Hematopoietic multipotent progenitor cell (in vitro differentiated cells): ENCODE measurements at regions not wholly inside any gene's neighbourhood (a gene's known extent, or its start where the extent isn't known, plus 50 kb on each side); places are given as distances from the start of the nearest gene placed in this dataset.

Source experiments
- DNase-seq, 3 donors: peaks; one replicate each; pipeline ENCODE4 v3.0.0-alpha.2; 2011 to 2015; ENCODE audit warnings: low read depth in 2 of 3, low spot score in 2 of 3

- DNase-seq, result no peak
Measured at GRCh38 chr2:6054161-6054671, 362.0 kb downstream of the SOX11 start.

- no peak for DNase-seq
Measured at GRCh38 chr2:6060992-6061663, 368.9 kb downstream of the SOX11 start.

DNA sequence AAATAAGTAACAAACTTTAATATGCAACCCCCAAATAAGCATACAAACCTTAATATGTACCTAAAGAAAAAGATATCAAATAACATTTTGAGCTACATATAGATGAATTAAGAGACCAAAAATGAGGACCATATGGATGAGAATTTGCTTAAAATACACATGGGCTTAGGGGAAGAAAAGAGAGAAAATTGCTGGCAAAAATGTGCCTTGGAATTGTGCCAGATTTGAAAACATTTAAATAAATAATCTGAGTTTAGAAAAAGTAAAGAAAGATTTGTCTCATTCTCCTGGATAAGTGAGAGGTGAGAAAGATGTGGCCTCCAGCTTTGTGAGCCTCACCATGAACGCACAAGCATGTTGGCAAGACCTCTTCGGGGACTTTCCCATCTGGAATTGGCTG lies 372.6 kb downstream of the SOX11 start:
- DNase-seq, result no peak

DNA sequence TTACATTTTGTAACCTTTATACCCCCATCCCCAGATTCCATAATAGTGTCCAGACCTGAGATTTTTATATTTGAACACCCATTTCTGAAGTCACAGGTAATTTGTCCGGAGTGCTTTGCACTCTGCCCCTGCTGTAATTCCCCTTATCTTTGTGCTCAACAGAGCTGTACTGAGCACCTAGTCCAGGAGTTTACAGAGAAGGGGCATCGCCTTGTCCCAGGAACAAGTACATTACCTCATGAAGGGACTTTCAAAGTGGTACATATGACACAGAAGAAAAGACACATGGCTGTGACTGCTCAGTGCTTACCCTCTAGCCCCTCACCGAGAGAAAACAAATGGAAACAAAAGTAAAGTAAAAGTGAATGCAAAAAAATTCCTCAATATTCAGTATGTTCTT lies 373.5 kb downstream of the SOX11 start:
- no peak for DNase-seq

GRCh38 chr2:6067089-6067488 lies 374.9 kb downstream of the SOX11 start:
- no peak for DNase-seq

DNA sequence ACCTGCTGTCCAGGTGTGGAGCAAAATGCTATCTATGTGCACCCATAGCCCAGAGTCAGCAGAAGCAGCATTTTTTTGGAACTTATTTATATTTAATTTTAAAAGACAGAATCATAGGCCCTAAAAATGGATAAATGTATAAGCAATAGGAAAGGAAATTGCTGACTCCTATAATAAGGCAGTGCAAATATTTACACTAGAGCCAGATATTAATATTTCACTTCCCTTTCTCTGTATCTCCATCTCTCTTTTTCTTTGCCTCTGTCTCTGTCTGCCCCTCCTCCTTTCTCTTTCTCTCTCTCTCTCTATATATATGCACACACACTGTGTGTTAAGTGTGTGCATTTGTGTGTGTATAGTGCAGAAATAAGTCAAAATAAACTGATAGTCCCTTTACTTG lies 375.6 kb downstream of the SOX11 start:
- DNase-seq, result no peak

- DNase-seq, result no peak
Measured at GRCh38 chr2:6068429-6068828, 376.2 kb downstream of the SOX11 start.

DNA sequence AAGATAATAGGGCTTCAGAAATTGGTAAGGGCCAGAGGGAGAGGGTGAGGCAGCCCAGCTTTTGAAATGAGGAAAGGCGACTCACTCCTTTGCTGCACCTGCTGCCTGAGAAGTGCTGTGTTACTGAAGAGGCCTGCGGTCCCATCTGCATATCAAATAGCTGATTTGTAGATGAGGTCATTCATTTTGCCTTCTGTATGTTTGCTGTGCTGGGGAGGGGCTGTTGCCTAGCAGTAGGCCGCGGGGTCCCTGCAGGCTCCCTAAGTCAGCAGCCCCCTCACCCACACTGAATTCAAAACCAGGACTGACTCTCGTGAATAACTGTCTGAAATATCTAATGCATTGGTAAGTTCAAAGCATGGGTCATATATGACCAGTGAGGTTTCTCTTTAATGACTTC lies 377.2 kb downstream of the SOX11 start:
- DNase-seq, result no peak

DNA sequence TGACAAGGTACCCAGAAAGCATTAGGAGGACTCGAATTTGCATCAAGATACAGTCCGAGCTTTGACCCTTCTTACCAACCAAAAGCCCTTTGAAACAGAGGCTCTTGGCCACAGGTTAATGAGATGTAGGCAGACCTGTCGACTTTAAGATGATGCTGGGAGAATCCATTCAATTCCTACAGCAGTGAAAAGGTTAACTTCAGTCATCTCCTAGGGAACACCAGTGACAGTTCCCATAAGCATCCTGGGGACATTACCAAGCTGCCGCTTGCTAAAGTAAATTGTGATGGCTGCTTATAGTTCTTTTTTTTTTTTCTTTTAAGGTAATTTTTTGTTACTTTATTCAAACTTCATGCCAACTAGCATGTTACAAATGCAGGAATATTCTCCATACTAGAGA lies 379.3 kb downstream of the SOX11 start:
- no peak for DNase-seq

GRCh38 chr2:6072276-6072675 lies 380.1 kb downstream of the SOX11 start:
- DNase-seq, result no peak

- no peak for DNase-seq
Measured at GRCh38 chr2:6072768-6073167, 380.6 kb downstream of the SOX11 start.

DNA sequence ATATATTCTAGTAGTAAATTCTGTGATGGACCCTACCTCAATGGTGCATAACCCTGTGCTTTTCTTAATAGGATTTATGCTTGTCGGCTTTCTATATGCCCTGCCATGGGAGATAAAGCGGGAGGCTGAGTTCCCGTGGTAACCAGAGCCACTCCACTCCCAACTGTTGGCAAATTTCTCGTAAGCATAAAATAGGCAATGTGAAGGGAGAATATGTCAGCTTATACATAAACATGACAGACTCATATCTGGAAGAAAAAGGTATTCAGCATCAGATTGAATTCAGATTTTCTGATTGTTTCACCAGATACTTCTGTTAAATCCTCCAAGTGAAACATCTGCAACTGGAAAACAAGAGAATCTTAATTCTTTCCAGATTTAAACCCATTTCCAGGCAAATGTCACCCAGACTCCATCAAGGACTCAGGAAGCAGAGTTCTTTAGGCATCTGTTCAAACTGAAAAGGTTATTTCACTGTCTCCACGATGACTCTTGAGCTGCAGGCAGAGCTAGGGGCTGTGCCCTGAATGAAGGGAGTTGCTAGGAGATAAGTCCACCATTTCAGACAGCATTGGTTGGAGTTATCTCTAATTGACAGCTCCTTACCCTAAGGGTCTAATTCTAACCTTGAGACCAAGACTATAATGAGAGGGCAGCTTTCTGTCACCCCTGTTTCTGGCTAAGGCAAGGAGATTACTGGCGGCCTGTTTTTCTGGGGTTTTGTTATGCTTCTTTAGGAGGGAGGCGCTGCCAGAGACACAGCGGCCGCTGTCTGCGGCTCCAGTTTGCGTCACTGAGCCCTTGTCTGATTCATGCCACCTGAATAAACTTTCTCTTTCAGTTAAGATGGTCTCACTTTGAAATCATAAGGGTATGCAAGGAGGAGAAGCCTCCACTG lies 381.3 kb downstream of the SOX11 start:
- peak in 2 of 3 donors; percentile 15 to 37 for DNase-seq

DNA sequence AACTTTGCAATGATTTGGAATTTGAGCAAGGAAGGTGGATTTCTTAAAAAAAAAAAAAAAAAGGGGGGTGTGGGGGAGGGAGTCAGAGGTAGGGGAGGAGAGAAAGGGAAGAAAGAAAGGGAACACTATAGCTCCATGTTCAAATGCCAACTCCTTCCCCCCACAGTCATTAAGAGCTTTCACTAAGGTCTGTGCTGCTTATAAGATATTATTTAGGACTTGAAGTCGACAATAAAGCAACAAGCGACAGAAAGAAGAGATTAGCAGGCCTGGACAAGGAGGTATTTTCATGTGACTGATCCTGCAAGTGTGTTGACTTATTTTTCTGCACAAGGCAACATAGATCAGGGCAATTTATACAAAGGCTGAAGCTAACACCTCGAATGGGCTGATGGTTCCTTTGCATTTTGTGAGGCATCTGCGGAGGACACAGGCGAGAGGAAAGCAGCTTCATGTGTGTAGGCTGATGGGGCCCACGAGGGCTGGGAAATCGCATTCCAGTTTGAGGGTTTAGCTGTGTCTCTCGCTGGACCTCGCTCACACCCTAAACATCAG lies 382.0 kb downstream of the SOX11 start:
- DNase-seq, result peak in 1 of 3 donors; percentile 1

GRCh38 chr2:6077585-6077984 lies 385.4 kb downstream of the SOX11 start:
- DNase-seq, result no peak

DNA sequence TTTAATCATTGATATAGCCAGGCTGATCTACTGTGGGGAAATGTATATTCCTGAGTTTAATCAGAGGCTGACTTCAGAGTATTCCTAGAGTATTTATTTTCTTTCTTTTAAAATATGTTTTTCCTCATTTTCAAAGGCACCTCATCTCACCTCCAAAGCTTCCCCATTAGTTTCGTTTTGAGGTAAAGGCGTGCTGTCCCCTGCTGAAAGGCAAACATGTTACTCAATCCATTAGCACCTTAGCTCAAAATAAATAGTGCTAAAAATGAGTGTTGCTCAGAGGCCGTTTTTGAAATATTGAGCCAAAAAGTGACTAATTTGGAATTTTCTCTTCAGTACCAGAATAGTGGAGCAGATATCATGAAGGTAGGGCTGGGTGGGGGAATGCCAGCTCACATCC lies 386.2 kb downstream of the SOX11 start:
- no peak for DNase-seq

DNA sequence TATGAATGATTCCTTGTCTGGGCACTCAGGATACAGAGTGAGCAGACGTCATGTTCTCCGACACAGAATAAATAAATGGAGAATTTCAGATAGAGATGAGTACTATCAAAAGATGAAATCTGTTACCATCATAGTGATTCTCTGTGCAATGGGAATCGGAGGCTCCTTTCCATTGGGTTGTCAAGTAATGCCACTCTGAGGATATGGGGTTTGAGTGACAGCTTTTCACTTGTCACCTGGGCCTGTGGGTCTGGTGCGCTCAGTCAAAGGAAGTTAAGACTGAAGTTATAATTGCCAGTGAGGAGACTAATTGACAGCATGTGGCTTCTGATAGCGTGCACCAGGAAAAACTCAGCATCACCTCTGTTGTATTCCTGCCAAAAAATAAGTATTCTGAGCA lies 387.2 kb downstream of the SOX11 start:
- DNase-seq, result no peak

DNA sequence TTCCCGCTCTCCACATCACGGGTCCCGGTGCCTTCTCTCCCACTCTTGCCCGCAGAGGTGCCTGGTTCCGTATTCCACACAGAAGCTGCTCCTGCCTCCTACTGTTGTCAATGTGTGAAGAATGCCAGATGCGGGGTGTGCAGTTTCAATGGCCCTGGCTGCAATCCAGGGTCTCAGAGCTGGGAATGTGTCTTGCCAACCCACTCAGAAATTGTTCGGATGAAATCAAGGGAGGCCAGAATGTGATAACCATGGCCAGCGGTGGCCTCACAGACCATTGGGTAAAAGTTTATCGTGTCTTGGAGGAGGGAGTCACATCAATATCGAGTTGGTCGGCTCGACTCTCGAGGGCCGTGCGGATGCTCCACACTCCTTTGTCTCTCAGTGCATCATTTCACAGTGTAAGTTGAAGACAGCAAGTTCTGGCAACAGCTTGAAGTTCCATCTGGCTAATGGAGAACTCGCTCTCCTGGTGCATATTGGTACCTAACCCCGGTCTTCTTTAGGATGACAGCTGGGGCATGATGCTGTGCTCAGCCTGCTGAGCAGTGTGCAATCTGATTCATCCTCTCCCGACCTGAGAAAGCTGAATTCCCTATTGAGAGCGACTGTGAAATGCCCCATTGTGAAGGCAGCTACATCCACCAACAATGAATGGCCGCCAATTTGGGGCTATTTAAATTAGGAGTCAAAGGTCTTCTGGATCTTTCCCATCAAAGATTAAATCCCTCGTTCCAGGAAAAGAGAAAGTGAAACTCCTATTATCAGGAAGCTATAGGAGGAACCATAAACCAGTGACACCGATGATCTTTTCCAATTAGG lies 389.0 kb downstream of the SOX11 start:
- DNase-seq, result no peak

GRCh38 chr2:6081955-6082624 lies 389.9 kb downstream of the SOX11 start:
- DNase-seq, result no peak

DNA sequence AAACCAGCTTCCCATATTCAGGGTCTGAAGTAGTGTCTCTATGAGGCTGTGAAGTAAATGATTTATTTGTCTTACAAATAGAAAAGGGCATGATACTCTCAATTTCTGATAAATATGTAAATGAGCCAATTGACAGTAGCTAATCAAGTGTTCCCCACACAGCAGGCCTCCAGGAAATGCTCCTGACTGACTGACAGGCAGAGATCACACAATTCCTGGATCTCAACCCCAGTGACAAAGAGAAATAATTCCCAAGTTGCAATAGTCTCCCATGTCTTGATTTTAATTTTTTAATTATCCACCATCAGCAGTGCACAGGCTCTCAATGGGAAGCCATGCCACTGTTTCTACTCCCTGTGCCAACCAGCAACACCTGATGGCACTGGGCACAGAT lies 390.4 kb downstream of the SOX11 start:
- no peak for DNase-seq

DNA sequence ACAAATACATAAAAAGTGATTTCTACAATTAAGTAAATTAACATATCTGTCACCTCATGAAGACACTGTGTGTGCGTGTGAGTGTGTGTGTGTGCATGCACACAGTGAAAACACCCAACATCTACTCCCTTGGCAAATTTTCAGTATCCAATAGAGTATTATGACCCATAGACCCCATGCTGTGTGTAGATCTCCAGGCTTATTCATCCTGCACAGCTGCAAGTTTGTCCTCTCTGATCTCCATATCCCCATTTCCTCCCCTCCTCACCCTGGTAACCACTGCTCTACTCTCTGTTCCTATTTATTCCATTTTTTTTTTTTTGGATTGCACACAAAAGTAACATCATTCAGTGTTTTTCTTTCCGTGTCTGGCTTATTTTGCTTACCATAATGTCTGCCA lies 391.0 kb downstream of the SOX11 start:
- no peak for DNase-seq
